ENCODE measurements at regions not wholly inside any gene's neighbourhood (a gene's known extent, or its start where the extent isn't known, plus 50 kb on each side); places are given as distances from the start of the nearest gene placed in this dataset.

DNA sequence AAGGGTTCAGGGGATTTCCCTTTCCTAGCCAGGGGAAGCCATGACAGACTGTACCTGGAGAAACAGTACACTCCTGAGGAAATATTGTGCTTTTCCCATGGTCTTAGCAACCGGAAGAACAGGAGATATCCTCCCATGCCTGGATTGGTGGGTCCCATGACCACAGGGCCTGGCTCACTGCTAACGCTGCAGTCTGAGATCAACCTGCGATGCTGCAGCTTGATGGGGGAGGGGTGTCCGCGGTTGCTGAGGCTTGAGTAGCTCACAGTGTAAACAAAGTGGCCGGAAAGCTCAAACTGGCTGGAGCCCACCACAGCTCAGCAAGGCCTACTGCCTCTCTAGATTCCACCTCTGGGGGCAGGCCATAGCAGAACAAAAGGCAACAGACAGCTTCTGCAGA, 819.5 kb downstream of the TECRL start:
- Histone ChIP-seq H3K36me3 (no peaks in the 10 kb centered on the region), H3K9me3 (peaks cover 0 to 13% of the 10 kb centered on the region in 2 donors), H3K27me3 (no peaks in the 10 kb centered on the region), H3K4me3 (no peak overlapping the region), H3K4me1 (no peaks in the 10 kb centered on the region), H3K27ac (no peak overlapping the region)
- no peak for DNase-seq (ENCODE audit: low spot score in 2 of 2)
- TF ChIP-seq POLR2A (IDR thresholded peaks at IDR 0.05) (no peak), POLR2AphosphoS5 (IDR thresholded peaks at IDR 0.05) (no peak)
- TF ChIP-seq, protein P1, sequence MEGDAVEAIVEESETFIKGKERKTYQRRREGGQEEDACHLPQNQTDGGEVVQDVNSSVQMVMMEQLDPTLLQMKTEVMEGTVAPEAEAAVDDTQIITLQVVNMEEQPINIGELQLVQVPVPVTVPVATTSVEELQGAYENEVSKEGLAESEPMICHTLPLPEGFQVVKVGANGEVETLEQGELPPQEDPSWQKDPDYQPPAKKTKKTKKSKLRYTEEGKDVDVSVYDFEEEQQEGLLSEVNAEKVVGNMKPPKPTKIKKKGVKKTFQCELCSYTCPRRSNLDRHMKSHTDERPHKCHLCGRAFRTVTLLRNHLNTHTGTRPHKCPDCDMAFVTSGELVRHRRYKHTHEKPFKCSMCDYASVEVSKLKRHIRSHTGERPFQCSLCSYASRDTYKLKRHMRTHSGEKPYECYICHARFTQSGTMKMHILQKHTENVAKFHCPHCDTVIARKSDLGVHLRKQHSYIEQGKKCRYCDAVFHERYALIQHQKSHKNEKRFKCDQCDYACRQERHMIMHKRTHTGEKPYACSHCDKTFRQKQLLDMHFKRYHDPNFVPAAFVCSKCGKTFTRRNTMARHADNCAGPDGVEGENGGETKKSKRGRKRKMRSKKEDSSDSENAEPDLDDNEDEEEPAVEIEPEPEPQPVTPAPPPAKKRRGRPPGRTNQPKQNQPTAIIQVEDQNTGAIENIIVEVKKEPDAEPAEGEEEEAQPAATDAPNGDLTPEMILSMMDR (IDR thresholded peaks at IDR 0.05) = no peak
- intact Hi-C loops (cut with DNase I; ENCODE audit: low total_unique reads) = no loop called here

DNA sequence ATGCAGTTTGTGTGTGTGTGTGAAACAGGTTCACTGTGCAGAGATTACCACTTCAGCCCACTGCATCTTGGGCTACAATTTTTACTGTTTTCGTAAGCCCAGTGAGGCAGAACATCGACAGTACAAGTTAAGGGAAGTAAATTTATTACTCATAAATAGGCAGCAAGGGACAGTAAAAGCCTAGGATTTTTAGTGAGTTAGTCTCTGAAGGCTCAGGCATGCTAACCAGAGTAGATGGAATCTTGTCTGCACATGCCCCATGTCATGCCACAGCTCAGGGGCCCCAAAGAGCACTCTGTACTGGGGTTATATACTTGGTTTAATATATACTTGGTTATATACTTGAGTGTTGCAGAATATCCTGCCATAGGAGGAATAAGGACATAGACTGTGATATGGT, 825.7 kb downstream of the TECRL start:
- Histone ChIP-seq H3K36me3 (no peaks in the 10 kb centered on the region), H3K4me1 (no peaks in the 10 kb centered on the region), H3K9me3 (no peaks in the 10 kb centered on the region), H3K27me3 (no peaks in the 10 kb centered on the region), H3K27ac (no peak overlapping the region), H3K4me3 (no peak overlapping the region)
- intact Hi-C loops (cut with DNase I; ENCODE audit: low total_unique reads) = no loop called here
- TF ChIP-seq, protein P1 (IDR thresholded peaks at IDR 0.05) = no peak
- no peak for TF ChIP-seq POLR2A (IDR thresholded peaks at IDR 0.05)
- no peak for TF ChIP-seq POLR2AphosphoS5 (IDR thresholded peaks at IDR 0.05)
- no peak for DNase-seq (ENCODE audit: low spot score in 2 of 2)

DNA sequence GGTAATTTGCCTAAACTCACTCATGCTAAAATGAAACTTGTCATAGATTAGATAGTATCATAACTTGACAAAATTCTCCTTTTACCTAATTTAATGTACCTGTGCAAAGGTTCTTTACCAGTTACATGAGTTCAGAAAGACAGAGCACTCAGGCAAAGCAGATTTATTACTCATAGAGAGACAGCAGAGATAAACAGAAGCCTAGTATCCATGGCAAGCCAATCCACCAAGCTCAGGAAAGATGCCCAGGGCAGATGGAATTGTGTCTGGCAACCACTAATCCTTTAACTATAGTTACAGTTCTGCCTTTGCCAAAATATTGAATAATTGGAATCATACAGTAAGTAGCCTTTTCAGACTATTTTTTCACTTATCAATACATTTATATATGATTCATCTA, 826.2 kb downstream of the TECRL start:
- no peaks in the 10 kb centered on the region for H3K4me1 ChIP-seq
- H3K4me3 ChIP-seq = no peak overlapping the region
- intact Hi-C loops (cut with DNase I; ENCODE audit: low total_unique reads) = no loop called here
- peaks cover 0 to 3% of the 10 kb centered on the region in 2 donors for H3K9me3 ChIP-seq
- TF ChIP-seq POLR2A (IDR thresholded peaks at IDR 0.05) (no peak), POLR2AphosphoS5 (IDR thresholded peaks at IDR 0.05) (no peak)
- TF ChIP-seq, protein P1 (IDR thresholded peaks at IDR 0.05) = no peak
- H3K27ac ChIP-seq = no peak overlapping the region
- H3K27me3 ChIP-seq = no peaks in the 10 kb centered on the region
- DNase-seq (ENCODE audit: low spot score in 2 of 2) = no peak
- H3K36me3 ChIP-seq = no peaks in the 10 kb centered on the region

DNA sequence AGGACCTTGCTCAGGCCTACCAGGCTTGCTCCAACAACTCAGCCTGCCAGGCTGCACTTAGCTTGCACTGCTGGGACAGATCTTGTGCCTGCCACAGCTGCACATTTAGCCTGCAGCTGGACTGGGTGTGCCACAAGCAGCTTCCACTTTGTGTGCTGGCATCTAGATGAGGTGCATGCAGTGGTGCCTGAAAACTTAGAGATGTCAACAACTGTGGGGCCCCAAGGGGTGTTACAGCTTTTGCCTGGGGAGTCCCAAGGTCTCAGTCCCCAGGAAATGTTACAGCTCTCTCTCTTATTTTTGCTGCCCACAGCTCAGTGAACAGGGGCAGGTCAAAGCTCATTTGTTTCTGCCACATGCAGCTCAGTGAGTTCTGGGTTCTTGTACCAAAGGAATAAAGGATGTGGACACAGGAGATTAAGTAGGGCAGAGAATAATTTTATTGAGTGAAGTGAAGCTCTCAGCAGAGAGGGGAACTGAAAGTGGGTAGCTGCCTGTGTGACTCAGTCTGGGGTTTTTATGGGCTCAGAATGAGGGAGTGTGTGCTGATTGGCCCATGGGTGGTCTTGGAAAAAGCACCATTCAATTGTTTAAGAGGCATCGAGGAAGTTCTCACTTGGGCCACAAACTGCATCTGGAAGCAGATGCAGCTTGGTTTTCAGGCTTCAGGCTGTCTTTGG, 828.3 kb downstream of the TECRL start:
- H3K27me3 ChIP-seq = no peaks in the 10 kb centered on the region
- H3K4me1 ChIP-seq = no peaks in the 10 kb centered on the region
- intact Hi-C loops (cut with DNase I; ENCODE audit: low total_unique reads) = no loop called here
- DNase-seq (ENCODE audit: low spot score in 2 of 2) = no peak
- TF ChIP-seq POLR2AphosphoS5 (IDR thresholded peaks at IDR 0.05) (no peak), POLR2A (IDR thresholded peaks at IDR 0.05) (no peak)
- TF ChIP-seq, protein P1 (IDR thresholded peaks at IDR 0.05) = no peak
- H3K36me3 ChIP-seq = no peaks in the 10 kb centered on the region
- H3K27ac ChIP-seq = no peak overlapping the region
- H3K4me3 ChIP-seq = no peak overlapping the region
- peaks cover 6 to 8% of the 10 kb centered on the region in 2 donors for H3K9me3 ChIP-seq

DNA sequence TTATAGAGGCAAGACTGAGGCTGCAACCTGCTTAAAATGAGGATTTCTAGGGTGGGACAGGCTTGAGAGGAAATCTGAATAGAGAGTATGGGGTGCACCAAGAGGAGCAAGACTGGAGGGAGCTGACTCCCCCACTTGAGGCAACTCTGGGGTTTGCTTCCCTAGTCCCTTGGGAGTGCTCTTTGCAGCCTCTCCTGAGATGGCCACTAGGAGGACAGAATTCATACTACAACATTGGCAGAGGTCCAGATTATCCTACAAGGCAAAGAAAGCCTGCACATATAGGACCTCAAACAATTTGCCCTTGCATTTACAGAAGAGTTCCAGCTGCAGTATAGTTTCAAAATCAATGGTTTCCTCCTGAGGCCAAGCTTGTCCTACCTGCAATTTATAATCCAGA, 830.9 kb downstream of the TECRL start:
- no peaks in the 10 kb centered on the region for H3K27me3 ChIP-seq
- TF ChIP-seq POLR2AphosphoS5 (IDR thresholded peaks at IDR 0.05) = no peak
- TF ChIP-seq POLR2A (IDR thresholded peaks at IDR 0.05) = no peak
- TF ChIP-seq, protein P1 (IDR thresholded peaks at IDR 0.05) = no peak
- intact Hi-C loops (cut with DNase I; ENCODE audit: low total_unique reads) = no loop called here

More for the DNA sequence above, 830.9 kb downstream of the TECRL start:
- no peak overlapping the region for H3K27ac ChIP-seq
- H3K4me1 ChIP-seq = no peaks in the 10 kb centered on the region
- no peaks in the 10 kb centered on the region for H3K36me3 ChIP-seq
- DNase-seq (ENCODE audit: low spot score in 2 of 2) = no peak
- H3K9me3 ChIP-seq = peaks cover 8 to 15% of the 10 kb centered on the region in 2 donors
- H3K4me3 ChIP-seq = no peak overlapping the region
